Uterus (tissue), 2 donors: ENCODE measurements at regions not wholly inside any gene's neighbourhood (a gene's known extent, or its start where the extent isn't known, plus 50 kb on each side); places are given as distances from the start of the nearest gene placed in this dataset.

Source experiments
- POLR2A ChIP-seq, 2 donors: fragments of 450-650 bp; IDR thresholded peaks; one replicate each; pipeline ENCODE4 v1.6.1; 2016; ENCODE audit warnings: antibody characterized with exemption in 2 of 2, mild to moderate bottlenecking in 1 of 2, moderate library complexity in 1 of 2
- TF ChIP-seq, protein P1 (sequence below), 4 experiments: fragments of 200-600 bp in 2 of 4; fragments of 450-650 bp in 2 of 4; sonication (generic) in 2 of 4; IDR thresholded peaks; one replicate each; pipeline ENCODE4 v1.5.1; 2016 to 2019; ENCODE audit warnings: antibody characterized with exemption in 4 of 4, mild to moderate bottlenecking in 2 of 4, moderate library complexity in 1 of 4

DNA sequence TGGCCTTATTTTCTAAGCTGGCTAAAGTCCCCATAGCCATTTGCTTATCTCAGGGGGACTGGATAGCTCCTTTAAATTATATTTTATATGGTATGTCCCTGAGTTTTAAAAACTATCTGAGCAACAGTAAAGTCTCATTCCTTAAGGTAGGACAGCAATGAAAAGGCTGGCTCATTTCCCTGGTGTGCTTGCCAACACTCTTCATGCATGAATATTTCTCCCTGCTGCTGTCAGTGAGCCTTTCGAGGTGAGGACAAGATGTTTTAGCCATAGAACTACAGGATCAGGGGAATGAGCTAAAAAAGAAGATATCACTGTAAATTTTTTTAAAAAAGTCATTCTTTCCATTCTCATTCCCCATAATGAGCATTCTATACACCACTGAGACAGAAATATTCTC is 427.3 kb upstream of the FAM241A start:
- TF ChIP-seq POLR2A (IDR thresholded peaks at IDR 0.05): no peak
- TF ChIP-seq, protein P1, sequence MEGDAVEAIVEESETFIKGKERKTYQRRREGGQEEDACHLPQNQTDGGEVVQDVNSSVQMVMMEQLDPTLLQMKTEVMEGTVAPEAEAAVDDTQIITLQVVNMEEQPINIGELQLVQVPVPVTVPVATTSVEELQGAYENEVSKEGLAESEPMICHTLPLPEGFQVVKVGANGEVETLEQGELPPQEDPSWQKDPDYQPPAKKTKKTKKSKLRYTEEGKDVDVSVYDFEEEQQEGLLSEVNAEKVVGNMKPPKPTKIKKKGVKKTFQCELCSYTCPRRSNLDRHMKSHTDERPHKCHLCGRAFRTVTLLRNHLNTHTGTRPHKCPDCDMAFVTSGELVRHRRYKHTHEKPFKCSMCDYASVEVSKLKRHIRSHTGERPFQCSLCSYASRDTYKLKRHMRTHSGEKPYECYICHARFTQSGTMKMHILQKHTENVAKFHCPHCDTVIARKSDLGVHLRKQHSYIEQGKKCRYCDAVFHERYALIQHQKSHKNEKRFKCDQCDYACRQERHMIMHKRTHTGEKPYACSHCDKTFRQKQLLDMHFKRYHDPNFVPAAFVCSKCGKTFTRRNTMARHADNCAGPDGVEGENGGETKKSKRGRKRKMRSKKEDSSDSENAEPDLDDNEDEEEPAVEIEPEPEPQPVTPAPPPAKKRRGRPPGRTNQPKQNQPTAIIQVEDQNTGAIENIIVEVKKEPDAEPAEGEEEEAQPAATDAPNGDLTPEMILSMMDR (IDR thresholded peaks at IDR 0.05): no peak
